DMS114 treated with DMSO at 0.1 percent for 48 hours (cell line): ENCODE measurements at regions not wholly inside any gene's neighbourhood (a gene's known extent, or its start where the extent isn't known, plus 50 kb on each side); places are given as distances from the start of the nearest gene placed in this dataset.
A peak's percentile ranks its signal among the peaks of the same experiment; 100 is the strongest.

Experiments
- DNase-seq: peaks from one replicate; lab custom pipeline; 2025; ENCODE audit not compliant: unreplicated experiment; lab: John Stamatoyannopoulos, UW

DNA sequence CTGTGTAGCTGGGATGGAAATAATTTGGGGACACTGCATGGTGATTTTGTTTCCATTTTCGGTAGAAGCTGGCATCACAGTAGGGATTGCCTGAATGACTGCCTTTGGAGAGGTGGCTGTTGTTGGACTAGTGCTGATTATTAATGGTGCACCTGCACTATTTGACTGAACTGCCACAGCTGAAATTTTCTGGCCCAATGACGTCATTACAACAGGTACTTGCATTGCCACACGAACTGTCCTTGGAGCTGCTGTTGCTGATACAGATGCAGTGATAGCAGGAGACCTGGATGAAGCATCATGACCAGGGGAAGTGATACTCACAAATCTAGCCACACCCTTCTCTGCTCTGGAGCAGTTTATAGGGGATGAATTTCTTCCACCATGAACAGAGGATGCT is 95.6 kb upstream of the FOXC1 start:
- DNase-seq: no peak

DNA sequence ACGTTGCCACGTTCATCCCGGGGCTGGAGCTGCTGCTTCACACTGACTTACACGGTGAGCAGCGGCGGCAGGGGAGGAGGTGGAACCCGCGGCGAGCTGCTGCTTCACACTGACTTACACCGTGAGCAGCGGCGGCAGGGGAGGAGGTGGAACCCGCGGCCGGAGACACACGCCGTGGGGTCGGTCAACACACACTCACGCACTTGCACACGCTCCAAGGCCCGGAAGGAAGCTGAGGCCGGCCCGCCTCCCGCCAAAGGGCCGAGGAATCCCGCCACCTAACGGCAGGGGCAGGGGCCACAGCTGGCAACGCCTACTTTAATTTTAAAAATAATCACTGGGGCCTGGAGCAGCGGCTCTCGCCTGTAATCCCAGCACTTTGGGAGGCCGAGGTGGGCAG is 94.4 kb upstream of the FOXC1 start:
- DNase-seq: no peak

GRCh38 chr6:1515781-1516180 is 93.9 kb upstream of the FOXC1 start:
- no peak for DNase-seq

DNA sequence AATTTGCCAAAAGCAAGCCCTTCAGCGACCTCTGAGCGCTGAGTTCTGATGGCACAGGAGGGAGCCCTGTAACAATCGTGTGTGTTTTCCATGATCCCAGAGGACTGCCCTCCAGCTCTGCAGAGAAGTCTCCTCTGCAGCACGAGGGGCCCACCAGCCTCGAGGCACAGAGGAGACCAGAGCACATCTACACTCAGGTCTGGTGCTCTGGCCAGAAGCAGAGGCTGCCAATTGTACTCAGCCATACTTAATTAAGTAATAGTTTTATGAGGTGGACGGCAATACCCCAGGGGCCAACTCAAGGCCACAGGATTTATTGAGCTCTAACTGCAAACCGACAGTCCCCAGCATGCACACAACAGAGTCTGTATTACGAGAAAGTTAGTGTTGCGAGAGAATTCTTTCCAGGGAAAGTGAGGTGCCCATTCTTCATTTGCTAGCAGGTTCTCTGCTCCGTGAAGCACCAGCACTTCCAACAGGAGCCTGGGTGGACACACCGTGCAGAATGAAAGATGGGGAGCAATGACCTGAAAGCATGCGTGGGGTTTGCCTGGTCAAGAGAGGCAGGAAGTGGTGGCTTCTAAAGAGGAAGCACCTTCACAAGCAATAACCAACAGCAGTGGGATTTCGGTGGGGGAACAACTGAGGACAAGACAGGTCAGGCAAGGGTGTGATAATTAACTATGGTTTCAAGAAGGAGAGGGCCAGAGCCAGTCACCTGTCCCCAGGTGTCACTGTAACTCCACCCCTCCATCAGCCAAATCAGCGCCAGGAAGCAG is 92.8 kb upstream of the FOXC1 start:
- DNase-seq: no peak

DNA sequence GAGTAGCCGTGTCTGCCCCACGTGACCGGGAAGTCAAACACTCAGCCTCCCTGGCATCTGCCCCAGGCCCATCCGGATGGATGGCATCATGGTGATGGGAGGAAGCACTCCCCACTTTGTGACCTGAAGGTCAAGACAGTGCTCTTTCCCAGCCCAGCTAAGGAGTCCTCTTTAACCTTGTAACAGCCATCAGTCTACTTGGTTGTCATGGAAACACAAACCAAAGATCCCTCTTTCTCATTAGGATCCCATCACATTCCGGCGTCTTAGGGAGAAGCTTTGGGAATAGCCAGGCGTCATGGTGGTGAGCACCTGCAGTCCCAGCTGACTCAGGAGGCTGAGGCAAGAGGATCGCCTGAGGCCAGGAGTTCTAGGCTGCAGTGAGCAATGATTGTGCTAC is 90.9 kb upstream of the FOXC1 start:
- DNase-seq: no peak

- no peak for DNase-seq
Measured at GRCh38 chr6:1519597-1519996, 90.1 kb upstream of the FOXC1 start.

GRCh38 chr6:1522779-1523178 is 86.9 kb upstream of the FOXC1 start:
- no peak for DNase-seq

DNA sequence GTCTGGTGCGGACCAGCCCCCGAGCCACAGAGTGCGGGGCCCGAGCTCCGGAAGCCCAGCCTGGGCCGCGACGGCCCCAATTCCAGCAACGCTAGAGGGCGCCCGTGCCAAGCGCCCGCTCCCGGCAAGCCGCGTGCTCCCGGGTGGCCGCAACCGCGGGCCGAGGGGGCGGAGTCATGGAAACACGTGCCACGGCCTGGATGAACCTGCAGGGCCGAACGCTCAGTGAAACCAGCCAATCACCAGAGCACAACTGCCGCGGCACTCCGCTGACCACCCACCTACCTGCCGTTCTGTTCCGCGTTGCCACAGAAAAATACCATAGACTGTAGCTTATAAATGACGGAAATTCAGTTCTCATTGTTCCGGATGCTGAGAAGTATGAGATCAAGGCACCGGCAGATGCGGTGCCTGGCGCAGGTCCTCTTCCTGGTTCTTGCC is 85.7 kb upstream of the FOXC1 start:
- DNase-seq: peak; percentile 58

DNA sequence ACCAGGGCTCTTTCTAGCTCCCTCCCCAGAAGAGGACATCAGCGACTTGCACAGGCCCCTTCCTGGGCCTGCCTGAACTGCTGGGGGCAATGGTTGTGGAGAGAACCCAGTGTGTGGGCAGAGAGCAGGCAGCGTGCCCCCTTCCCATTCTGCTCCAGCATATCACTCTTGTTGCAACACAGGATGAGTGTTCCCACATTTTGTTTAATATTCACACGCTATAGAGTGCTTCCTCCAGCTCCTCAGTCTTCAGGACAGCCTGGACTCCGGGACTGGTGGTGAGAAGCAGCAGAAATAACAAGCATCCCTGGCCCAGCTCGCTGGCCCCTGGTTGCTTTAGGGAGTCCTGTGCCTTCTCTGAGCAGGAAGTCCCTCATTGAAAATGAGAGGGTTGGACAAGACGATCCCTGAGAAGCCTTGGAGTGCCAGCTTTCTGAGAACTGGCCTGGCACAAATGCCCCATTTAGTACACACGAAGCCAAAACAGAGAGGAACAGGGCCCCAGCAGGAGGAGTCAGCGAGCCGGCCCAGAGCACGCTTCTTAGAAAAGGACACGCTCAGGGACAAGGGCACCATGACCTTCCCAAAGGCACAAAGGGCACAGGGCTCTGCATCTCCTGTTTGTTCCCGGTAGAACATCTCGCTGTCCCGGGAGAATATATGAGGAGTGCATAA is 84.2 kb upstream of the FOXC1 start:
- no peak for DNase-seq

DNA sequence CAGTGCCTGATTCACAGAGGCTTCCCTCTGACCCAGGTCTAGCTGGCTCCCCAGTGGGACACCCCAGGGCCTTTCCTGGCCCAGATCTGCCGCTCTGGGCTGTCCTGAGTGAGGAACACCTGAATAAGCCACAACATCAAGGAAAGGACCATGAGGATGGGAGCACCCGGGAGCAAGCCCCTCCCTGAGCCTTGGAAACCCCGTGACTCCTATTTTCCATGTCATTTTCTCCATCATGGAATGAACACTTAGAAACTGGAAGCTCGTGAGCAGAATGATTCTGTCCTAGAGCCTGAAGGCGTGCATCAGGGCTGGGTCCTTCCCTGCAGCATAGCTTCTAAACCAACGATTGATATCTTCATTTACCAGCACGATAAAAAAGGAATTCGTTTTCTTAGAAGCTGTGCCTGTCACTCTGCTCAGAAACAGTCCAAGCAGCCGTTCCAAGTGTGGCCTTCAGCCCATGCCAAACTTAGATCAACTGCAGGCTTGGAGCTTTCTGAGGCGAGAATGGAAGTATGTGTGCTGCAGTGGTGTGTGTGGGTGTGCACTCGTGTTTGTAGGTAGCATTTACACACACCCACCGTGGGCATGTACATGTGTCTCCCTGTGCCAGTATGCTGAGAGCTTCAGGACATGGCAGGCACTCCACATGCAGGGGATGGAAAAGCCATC is 83.2 kb upstream of the FOXC1 start:
- no peak for DNase-seq

GRCh38 chr6:1527073-1527457 is 82.7 kb upstream of the FOXC1 start:
- DNase-seq: no peak

- no peak for DNase-seq
Measured at GRCh38 chr6:1535295-1535694, 74.4 kb upstream of the FOXC1 start.

DNA sequence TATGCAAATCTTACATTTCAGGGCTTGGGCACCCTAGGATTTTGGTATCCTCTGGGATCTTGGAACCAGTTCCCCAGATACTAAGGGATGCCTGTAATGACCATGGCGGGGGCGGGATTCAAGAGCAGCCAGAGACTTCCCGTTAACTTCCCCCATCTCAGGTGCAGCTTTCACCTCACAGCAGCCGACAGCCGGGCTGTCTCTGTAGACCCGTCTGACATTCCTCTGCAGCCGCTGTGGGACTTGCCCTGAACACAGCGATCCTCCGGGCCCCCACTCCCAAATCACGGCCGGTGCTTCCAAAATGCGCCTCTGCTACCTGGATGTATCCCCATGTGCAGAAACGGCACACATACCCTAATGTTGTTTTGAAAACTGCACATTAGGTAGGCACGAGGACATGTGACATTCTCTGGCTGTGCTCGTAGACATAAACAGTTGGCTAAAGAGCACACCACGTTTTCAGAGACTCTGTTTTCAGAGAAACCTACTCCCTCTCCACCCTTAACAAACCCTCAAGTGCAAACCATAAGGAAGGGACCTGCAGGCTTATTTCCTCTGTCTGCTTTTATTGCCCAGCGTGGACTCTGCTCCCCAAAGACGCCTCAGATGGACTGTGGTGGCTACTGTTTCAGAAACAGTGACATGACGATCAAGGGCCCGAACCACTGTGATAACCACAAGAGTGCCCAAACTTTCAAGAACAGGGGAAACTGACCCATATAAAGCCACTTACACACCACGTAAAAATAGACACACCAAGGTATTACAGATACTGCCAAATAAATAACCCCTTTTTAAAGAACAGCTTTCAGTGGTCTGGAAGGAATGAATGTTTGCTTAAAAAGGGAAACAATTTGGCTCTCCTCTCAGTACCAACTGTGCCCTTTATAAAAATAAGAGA is 72.9 kb upstream of the FOXC1 start:
- no peak for DNase-seq

DNA sequence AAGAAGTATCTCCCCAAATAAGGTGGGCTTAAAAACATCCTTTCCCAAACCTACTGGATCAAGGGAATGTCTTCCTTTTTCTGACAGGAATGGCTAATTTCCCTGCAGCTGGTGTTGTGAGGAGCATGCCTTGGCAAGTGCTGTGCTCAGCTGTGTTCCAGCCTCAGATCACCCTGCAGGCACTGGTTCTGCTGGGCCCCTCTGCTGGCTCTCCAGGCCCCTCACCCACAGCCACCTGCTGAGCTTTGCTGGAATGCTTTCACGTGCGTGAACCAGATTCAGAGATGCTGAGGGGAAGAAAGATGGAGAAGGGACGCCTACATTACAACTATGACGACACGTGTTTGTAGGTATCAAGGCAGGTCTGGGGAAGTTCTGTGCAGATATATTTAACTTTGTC is 71.3 kb upstream of the FOXC1 start:
- DNase-seq: no peak

DNA sequence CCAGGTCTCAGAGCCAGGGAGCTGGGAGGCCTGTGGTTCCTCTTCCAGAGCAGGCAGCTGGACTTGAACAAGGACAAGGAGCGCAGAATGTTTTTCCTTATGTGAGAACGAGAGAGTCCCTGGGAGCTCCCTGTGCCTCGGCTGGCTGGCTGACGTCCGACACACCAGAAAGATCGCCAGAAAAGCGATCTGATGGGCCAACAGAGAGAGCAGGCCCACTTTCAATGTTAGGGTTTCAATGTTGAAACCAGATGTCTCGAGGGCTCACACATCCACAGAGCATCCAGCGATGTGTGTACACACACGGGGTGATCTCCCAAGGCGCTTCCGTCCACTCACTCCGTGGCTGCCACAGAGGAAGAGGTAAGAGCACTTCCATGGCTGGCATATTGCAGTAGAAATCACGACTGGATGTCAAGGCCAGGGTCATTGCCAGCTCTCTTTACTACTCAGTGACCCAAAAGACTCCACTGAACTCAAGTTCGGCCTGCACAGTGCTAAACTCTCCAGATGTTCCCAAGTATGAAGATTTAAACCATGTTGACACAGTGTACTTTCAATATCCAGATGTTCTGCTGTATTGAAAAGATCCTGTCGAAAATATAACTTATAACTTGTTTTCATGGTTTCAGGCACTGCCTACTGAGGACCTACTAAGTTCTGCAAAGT is 70.8 kb upstream of the FOXC1 start:
- DNase-seq: no peak

- no peak for DNase-seq
Measured at GRCh38 chr6:1540864-1541521, 68.7 kb upstream of the FOXC1 start.

DNA sequence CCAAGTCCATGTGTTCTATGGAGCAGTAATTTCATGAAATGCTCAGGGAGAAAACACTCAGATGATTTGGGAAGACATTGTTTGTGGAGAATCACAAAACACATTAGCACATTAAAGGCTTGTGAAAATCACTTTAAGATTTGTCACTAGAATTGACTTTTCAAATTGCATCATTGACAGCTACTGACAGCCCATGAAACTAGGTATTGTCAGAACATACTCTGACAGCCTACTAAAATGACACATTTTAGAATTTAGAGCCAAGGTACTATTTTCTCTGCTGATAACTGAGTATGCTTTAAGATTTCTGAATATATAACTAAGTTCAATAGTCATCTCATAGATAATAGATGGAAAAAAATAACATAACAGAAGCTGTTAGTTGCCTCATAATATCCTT is 67.4 kb upstream of the FOXC1 start:
- DNase-seq: no peak

DNA sequence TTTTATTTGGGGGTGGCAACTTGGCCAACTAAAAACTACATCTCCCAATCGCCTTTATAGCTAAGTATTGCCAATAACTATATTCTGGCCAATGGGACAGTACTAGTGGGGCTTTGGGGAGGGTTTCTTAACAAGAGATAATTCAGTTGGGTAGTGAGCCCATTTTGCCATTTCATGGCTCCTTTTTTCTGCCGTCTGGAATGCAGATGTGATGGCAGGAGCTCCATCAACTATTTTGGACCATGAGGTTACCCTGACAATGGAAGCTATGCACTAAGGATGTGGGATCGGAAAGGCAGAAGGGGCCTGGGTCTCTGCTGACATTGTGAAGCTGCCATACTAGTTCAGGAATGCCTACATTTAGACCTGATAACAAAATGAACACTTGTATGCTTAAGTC is 67.0 kb upstream of the FOXC1 start:
- DNase-seq: no peak

GRCh38 chr6:1544000-1544399 is 65.7 kb upstream of the FOXC1 start:
- DNase-seq: no peak

GRCh38 chr6:1544603-1545002 is 65.1 kb upstream of the FOXC1 start:
- no peak for DNase-seq
